ENCODE measurements at regions not wholly inside any gene's neighbourhood (a gene's known extent, or its start where the extent isn't known, plus 50 kb on each side); places are given as distances from the start of the nearest gene placed in this dataset.

DNA sequence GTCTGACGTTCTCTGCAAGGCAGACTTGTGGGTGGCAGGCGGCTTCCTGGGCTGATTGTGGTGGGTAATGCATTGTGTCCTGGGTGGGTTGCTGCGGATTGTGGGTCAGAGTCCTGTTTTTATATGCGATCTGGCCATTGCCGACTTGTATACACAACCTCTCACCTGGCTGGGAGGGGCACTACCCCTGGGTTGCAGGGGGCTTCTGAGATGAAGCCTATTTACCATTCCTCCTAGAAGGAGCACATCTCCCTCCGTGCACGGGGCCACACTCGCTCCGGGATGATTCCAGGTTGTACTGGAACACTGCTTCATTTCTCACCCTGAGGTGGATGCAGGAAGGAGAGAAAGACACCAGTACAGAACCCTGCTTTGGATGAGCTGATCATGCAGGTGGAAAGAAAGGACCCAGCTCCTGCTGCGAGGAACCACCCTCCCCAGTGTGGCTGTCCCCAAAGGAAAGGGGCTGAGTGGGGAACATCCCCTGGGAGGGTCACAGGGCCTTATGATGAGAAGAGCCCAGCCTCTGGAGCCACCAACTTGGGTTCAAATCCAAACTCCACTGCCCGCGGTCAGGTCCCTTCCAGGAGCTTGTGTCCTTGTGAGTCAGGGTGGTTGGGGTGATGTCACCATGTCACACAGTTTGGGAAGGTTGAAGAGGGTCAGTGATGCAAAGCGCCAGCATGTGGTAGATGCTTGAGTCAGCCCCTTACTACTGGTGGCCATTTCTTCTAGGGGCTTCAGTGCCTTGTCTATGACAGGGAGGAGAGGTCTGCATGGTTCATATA, 151.8 kb upstream of the COL5A1 start:
- Histone ChIP-seq H3K4me3 (ENCODE audit: low read length, poor library complexity, severe bottlenecking) (no peak overlapping the region), H3K4me2 (ENCODE audit: low read depth, low read length, poor library complexity, severe bottlenecking) (no peak overlapping the region), H3K9me3 (ENCODE audit: insufficient read depth, low read depth, low read length) (no peaks in the 10 kb centered on the region), H3K27me3 (ENCODE audit: insufficient read depth, low read length, poor library complexity, severe bottlenecking) (no peaks in the 10 kb centered on the region), H4K20me1 (ENCODE audit: insufficient read depth, low read length, poor library complexity, severe bottlenecking) (no peaks in the 10 kb centered on the region), H3K36me3 (ENCODE audit: insufficient read depth, low read length) (no peaks in the 10 kb centered on the region), H3K4me1 (ENCODE audit: insufficient read depth, low read length, poor library complexity, severe bottlenecking) (peaks cover 35% of the 10 kb centered on the region), H2AFZ (ENCODE audit: low read length) (no peak overlapping the region), H3K9ac (ENCODE audit: low read depth, low read length, poor library complexity, severe bottlenecking) (no peak overlapping the region), H3K79me2 (ENCODE audit: insufficient read depth, low read length) (no peaks in the 10 kb centered on the region), H3F3A (ENCODE audit: low read depth) (no peaks in the 10 kb centered on the region), H3K9me2 (replicated peaks; ENCODE audit: low read depth, low read length) (no peaks in the 10 kb centered on the region)
- TF ChIP-seq, protein P1, sequence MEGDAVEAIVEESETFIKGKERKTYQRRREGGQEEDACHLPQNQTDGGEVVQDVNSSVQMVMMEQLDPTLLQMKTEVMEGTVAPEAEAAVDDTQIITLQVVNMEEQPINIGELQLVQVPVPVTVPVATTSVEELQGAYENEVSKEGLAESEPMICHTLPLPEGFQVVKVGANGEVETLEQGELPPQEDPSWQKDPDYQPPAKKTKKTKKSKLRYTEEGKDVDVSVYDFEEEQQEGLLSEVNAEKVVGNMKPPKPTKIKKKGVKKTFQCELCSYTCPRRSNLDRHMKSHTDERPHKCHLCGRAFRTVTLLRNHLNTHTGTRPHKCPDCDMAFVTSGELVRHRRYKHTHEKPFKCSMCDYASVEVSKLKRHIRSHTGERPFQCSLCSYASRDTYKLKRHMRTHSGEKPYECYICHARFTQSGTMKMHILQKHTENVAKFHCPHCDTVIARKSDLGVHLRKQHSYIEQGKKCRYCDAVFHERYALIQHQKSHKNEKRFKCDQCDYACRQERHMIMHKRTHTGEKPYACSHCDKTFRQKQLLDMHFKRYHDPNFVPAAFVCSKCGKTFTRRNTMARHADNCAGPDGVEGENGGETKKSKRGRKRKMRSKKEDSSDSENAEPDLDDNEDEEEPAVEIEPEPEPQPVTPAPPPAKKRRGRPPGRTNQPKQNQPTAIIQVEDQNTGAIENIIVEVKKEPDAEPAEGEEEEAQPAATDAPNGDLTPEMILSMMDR (conservative IDR thresholded peaks at IDR 0.05; ENCODE audit: low read length), result no peak
- TF ChIP-seq EZH2phosphoT487 (IDR thresholded peaks at IDR 0.05; ENCODE audit: borderline replicate concordance), result no peak

DNA sequence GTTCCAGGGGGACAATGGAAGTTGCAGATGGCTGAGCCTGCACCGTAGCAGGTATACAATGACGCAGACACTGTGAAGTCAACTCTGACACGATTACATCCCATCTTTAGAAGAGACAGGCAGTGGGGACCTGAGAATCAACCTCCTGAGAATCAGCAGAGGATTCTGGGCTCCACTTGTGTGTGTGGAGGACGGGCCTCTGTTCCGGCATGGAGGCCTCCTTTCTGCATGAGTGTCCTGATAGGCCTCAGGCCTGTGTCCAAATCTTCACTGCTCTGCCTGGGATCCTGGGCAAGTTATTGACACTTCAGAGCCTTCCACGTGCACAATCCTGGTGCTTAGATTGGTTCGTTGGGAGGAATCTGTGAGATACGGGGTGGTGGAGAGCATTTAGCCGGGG, 151.2 kb upstream of the COL5A1 start:
- H4K20me1 ChIP-seq (ENCODE audit: insufficient read depth, low read length, poor library complexity, severe bottlenecking), result no peaks in the 10 kb centered on the region

DNA sequence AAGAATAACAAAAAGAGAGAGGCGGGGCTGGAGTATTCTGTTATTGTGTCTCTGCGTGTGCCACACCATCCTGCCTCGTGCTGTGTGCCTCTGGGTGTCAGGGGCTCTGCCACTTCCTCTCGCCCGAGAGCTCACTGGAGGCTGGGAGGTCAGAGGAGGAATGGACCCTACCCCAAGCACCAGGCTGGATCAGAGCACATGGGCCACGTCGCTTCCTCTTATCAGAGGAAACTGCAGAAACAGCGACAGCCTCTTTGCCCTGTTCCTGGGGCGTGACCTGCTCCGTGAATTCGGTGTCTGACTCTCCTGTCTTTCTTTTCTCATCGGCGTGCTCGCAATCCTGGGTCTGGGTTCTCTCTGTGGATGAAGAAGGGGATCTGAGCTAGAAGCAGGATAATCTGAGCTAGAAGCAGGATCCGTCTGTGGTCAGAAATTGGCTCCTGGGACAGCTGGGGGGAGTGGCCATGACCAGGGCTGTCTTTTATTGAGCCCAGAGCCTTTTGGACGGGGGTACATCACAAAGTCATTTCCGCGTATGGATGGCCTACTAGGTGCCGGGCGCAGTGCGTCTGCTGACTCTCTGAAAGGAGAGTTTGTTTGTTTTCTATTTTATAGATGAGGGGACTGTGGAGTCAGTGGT, 150.3 kb upstream of the COL5A1 start:
- Histone ChIP-seq H2AFZ (ENCODE audit: low read length) (no peak overlapping the region), H3K36me3 (ENCODE audit: insufficient read depth, low read length) (no peaks in the 10 kb centered on the region), H3K9me2 (replicated peaks; ENCODE audit: low read depth, low read length) (no peaks in the 10 kb centered on the region), H3K27me3 (ENCODE audit: insufficient read depth, low read length, poor library complexity, severe bottlenecking) (no peaks in the 10 kb centered on the region), H4K20me1 (ENCODE audit: insufficient read depth, low read length, poor library complexity, severe bottlenecking) (no peaks in the 10 kb centered on the region), H3K79me2 (ENCODE audit: insufficient read depth, low read length) (no peaks in the 10 kb centered on the region), H3K9me3 (ENCODE audit: insufficient read depth, low read depth, low read length) (no peaks in the 10 kb centered on the region), H3K4me1 (ENCODE audit: insufficient read depth, low read length, poor library complexity, severe bottlenecking) (peaks cover 22% of the 10 kb centered on the region), H3F3A (ENCODE audit: low read depth) (no peaks in the 10 kb centered on the region), H3K4me2 (ENCODE audit: low read depth, low read length, poor library complexity, severe bottlenecking) (no peak overlapping the region), H3K9ac (ENCODE audit: low read depth, low read length, poor library complexity, severe bottlenecking) (peak overlapping the region; percentile 8), H3K4me3 (ENCODE audit: low read length, poor library complexity, severe bottlenecking) (no peak overlapping the region)
- no peak for TF ChIP-seq EZH2phosphoT487 (IDR thresholded peaks at IDR 0.05; ENCODE audit: borderline replicate concordance)
- TF ChIP-seq, protein P1 (conservative IDR thresholded peaks at IDR 0.05; ENCODE audit: low read length), result no peak

More for the DNA sequence above, 151.2 kb upstream of the COL5A1 start:
- Histone ChIP-seq H3K9me3 (ENCODE audit: insufficient read depth, low read depth, low read length) (no peaks in the 10 kb centered on the region), H3K79me2 (ENCODE audit: insufficient read depth, low read length) (no peaks in the 10 kb centered on the region), H3K36me3 (ENCODE audit: insufficient read depth, low read length) (no peaks in the 10 kb centered on the region), H3F3A (ENCODE audit: low read depth) (no peaks in the 10 kb centered on the region), H3K27me3 (ENCODE audit: insufficient read depth, low read length, poor library complexity, severe bottlenecking) (no peaks in the 10 kb centered on the region), H3K4me2 (ENCODE audit: low read depth, low read length, poor library complexity, severe bottlenecking) (no peak overlapping the region), H3K4me1 (ENCODE audit: insufficient read depth, low read length, poor library complexity, severe bottlenecking) (peaks cover 29% of the 10 kb centered on the region), H3K9me2 (replicated peaks; ENCODE audit: low read depth, low read length) (no peaks in the 10 kb centered on the region), H3K9ac (ENCODE audit: low read depth, low read length, poor library complexity, severe bottlenecking) (no peak overlapping the region), H3K4me3 (ENCODE audit: low read length, poor library complexity, severe bottlenecking) (no peak overlapping the region), H2AFZ (ENCODE audit: low read length) (no peak overlapping the region)
- no peak for TF ChIP-seq EZH2phosphoT487 (IDR thresholded peaks at IDR 0.05; ENCODE audit: borderline replicate concordance)
- TF ChIP-seq, protein P1 (conservative IDR thresholded peaks at IDR 0.05; ENCODE audit: low read length), result no peak
